H9 (cell line): ENCODE measurements at regions not wholly inside any gene's neighbourhood (a gene's known extent, or its start where the extent isn't known, plus 50 kb on each side); places are given as distances from the start of the nearest gene placed in this dataset.

Experiments
- DNase-seq: peaks from one replicate; pipeline ENCODE4 v3.0.0-alpha.2; 2017
- H2AFZ ChIP-seq: one replicate; pipeline ENCODE4 v1.6.1; 2013; ENCODE audit warnings: mild to moderate bottlenecking, low read length, control low read depth, moderate library complexity
- H2AK5ac ChIP-seq: 2 replicates; pipeline ENCODE4 v1.6.1; 2013; ENCODE audit warnings: low read length, control low read depth, mixed read lengths; ENCODE audit not compliant: insufficient read length
- H2BK120ac ChIP-seq: one replicate; pipeline ENCODE4 v1.6.1; 2013; ENCODE audit warnings: low read depth, mild to moderate bottlenecking, low read length, control low read depth, inconsistent platforms; ENCODE audit not compliant: poor library complexity, severe bottlenecking
- H2BK12ac ChIP-seq: 2 replicates; pipeline ENCODE4 v1.6.1; 2013; ENCODE audit warnings: low read length, control low read depth, mixed read lengths, low read depth; ENCODE audit not compliant: insufficient read length
- H2BK15ac ChIP-seq: 2 replicates; pipeline ENCODE4 v1.6.1; 2013; ENCODE audit warnings: low read depth, low read length, control low read depth
- H2BK20ac ChIP-seq: one replicate; pipeline ENCODE4 v1.6.1; 2013; ENCODE audit warnings: low read depth, mild to moderate bottlenecking, low read length, control low read depth, inconsistent platforms; ENCODE audit not compliant: poor library complexity, severe bottlenecking
- H2BK5ac ChIP-seq: 2 replicates; pipeline ENCODE4 v1.6.1; 2013; ENCODE audit warnings: low read length, control low read depth, mixed read lengths; ENCODE audit not compliant: insufficient read length
- H3K14ac ChIP-seq: 2 replicates; pipeline ENCODE4 v1.6.1; 2013; ENCODE audit warnings: low read length, control low read depth; ENCODE audit not compliant: insufficient read depth
- H3K18ac ChIP-seq: 2 replicates; pipeline ENCODE4 v1.6.1; 2013; ENCODE audit warnings: low read depth, mild to moderate bottlenecking, mixed read lengths, low read length, control low read depth; ENCODE audit not compliant: insufficient read length
- H3K23ac ChIP-seq: 2 replicates; pipeline ENCODE4 v1.6.1; 2013; ENCODE audit warnings: low read length, control low read depth, mixed read lengths, low read depth; ENCODE audit not compliant: insufficient read length
- H3K23me2 ChIP-seq: 2 replicates; pipeline ENCODE4 v1.6.1; 2013; ENCODE audit warnings: low read depth, mild to moderate bottlenecking, mixed read lengths, low read length, control low read depth; ENCODE audit not compliant: insufficient read length, poor library complexity, severe bottlenecking
- H3K27ac ChIP-seq: 2 replicates; pipeline ENCODE4 v1.5.1; 2013; ENCODE audit warnings: low read length, control low read depth, mixed read lengths, low read depth; ENCODE audit not compliant: insufficient read length
- H3K27me3 ChIP-seq: 2 replicates; pipeline ENCODE4 v1.6.1; 2013; ENCODE audit warnings: low read length, control low read depth, inconsistent platforms; ENCODE audit not compliant: insufficient read depth
- H3K4ac ChIP-seq: 2 replicates; pipeline ENCODE4 v1.6.1; 2013; ENCODE audit warnings: low read depth, mild to moderate bottlenecking, control low read depth, inconsistent platforms, low read length, moderate library complexity
- H3K4me1 ChIP-seq: 2 replicates; pipeline ENCODE4 v1.6.1; 2013; ENCODE audit warnings: low read length, control low read depth, inconsistent platforms; ENCODE audit not compliant: insufficient read depth
- H3K4me2 ChIP-seq: 2 replicates; pipeline ENCODE4 v1.6.1; 2013; ENCODE audit warnings: low read length, control low read depth, mixed read lengths; ENCODE audit not compliant: insufficient read length, insufficient read depth
- H3K56ac ChIP-seq: 2 replicates; pipeline ENCODE4 v1.6.1; 2013; ENCODE audit warnings: low read depth, mild to moderate bottlenecking, mixed read lengths, low read length, control low read depth; ENCODE audit not compliant: insufficient read length
- H3K79me1 ChIP-seq: 2 replicates; pipeline ENCODE4 v1.6.1; 2013; ENCODE audit warnings: low read depth, mild to moderate bottlenecking, moderate library complexity, low read length, control low read depth, inconsistent platforms; ENCODE audit not compliant: insufficient read depth, poor library complexity, severe bottlenecking
- H3K79me2 ChIP-seq: 2 replicates; pipeline ENCODE4 v1.6.1; 2013; ENCODE audit warnings: low read length, control low read depth, inconsistent platforms; ENCODE audit not compliant: insufficient read depth
- H3K9ac ChIP-seq: 2 replicates; pipeline ENCODE4 v1.6.1; 2013; ENCODE audit warnings: low read length, control low read depth, mixed read lengths; ENCODE audit not compliant: insufficient read length; ENCODE audit errors: extremely low read depth
- H3K9me3 ChIP-seq: one replicate; pipeline ENCODE4 v1.6.1; 2013; ENCODE audit warnings: low read depth, low read length, inconsistent platforms; ENCODE audit not compliant: control insufficient read depth
- H3T11ph ChIP-seq: one replicate; pipeline ENCODE4 v1.6.1; 2013; ENCODE audit warnings: mild to moderate bottlenecking, low read length, control low read depth, inconsistent platforms
- H4K20me1 ChIP-seq: one replicate; pipeline ENCODE4 v1.6.1; 2013; ENCODE audit not compliant: control insufficient read depth, insufficient read length, insufficient read depth
- H4K5ac ChIP-seq: 2 replicates; pipeline ENCODE4 v1.6.1; 2013; ENCODE audit warnings: low read depth, mild to moderate bottlenecking, mixed read lengths, low read length, control low read depth; ENCODE audit not compliant: insufficient read length
- H4K8ac ChIP-seq: replicated peaks from 2 replicates; pipeline ENCODE4 v1.6.1; 2013; ENCODE audit warnings: low read length, control low read depth, mixed read lengths, low read depth; ENCODE audit not compliant: insufficient read length
- H4K91ac ChIP-seq: 2 replicates; pipeline ENCODE4 v1.6.1; 2013; ENCODE audit warnings: low read depth, mild to moderate bottlenecking, moderate library complexity, mixed read lengths, low read length, control low read depth; ENCODE audit not compliant: insufficient read length
- H3K27ac Mint-ChIP-seq, 3 experiments: 2 replicates in 2 of 3; 3 replicates in 1 of 3; pipeline ENCODE4 v1.8.0; 2020 to 2021; ENCODE audit warnings: mixed read lengths in 3 of 3, mild to moderate bottlenecking in 1 of 3, moderate library complexity in 1 of 3
- H3K27me3 Mint-ChIP-seq: 2 replicates; pipeline ENCODE4 v1.8.0; 2021; ENCODE audit warnings: low read depth, mild to moderate bottlenecking, moderate library complexity, mixed read lengths
- H3K36me3 Mint-ChIP-seq, 3 experiments: 2 replicates in 2 of 3; 3 replicates in 1 of 3; pipeline ENCODE4 v1.8.0; 2020 to 2021; ENCODE audit warnings: low read depth in 3 of 3, mixed read lengths in 3 of 3; ENCODE audit not compliant: insufficient read depth in 1 of 3
- H3K4me1 Mint-ChIP-seq, 2 experiments: 2 replicates each; pipeline ENCODE4 v1.8.0; 2020; ENCODE audit warnings: mixed read lengths in 2 of 2
- H3K4me3 Mint-ChIP-seq, 2 experiments: 2 replicates in 1 of 2; 3 replicates in 1 of 2; pipeline ENCODE4 v1.8.0; 2020 to 2021; ENCODE audit warnings: mild to moderate bottlenecking in 2 of 2, mixed read lengths in 2 of 2, moderate library complexity in 1 of 2
- H3K9me3 Mint-ChIP-seq, 2 experiments: 2 replicates in 1 of 2; 3 replicates in 1 of 2; pipeline ENCODE4 v1.8.0; 2020; ENCODE audit warnings: mild to moderate bottlenecking in 2 of 2, mixed read lengths in 2 of 2, moderate library complexity in 1 of 2
- WGBS: extraction: QIAGEN DNeasy Blood & Tissue Kit; methylation state at CpG from one replicate; pipeline ENCODE4 v1.1.7; 2013; ENCODE audit warnings: missing lambda C conversion rate, low lambda C conversion rate, mixed read lengths; ENCODE audit not compliant: insufficient read length; ENCODE audit errors: extremely low coverage; 5-methylcytosine and 5-hydroxymethylcytosine counted together
- TF ChIP-seq, protein P1 (sequence below): fragments of 200-600 bp; sonication (generic); conservative IDR thresholded peaks from 3 replicates; pipeline ENCODE4 v1.8.0; 2021; ENCODE audit warnings: antibody characterized with exemption, mild to moderate bottlenecking

DNA sequence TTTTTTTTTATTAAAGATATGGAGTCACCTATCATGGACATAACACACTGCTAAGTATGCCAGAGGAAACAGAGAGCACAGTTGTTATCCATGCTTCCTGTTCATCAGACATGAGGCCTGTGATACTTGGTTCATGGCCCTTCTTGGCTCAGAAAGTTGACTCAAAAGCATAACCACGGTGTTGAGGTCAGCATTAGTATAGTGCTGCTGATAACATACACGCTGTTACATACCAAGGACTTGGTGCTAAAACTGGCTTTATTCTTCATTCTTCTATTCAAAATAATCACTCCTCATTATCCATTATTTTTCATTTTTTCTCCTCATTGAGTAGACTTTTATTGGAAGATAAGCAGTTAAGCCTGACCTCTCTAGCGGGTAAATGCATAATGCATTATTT lies 464.1 kb downstream of the ADGRL2 start:
- Mint-ChIP-seq H3K27ac (no peak overlapping the region), H3K4me1 (peaks cover 4 to 5% of the 10 kb centered on the region in 2 experiments; a peak in 2 of 4 replicates), H3K27me3 (no peaks in the 10 kb centered on the region), H3K36me3 (no peaks in the 10 kb centered on the region), H3K4me3 (no peak overlapping the region), H3K9me3 (no peaks in the 10 kb centered on the region)
- H3K23ac ChIP-seq, result no peak overlapping the region
- H3K4me1 ChIP-seq, result no peaks in the 10 kb centered on the region
- no peak overlapping the region for H2AFZ ChIP-seq
- no peak overlapping the region for H3K18ac ChIP-seq
- no peaks in the 10 kb centered on the region for H3K9me3 ChIP-seq
- TF ChIP-seq, protein P1, sequence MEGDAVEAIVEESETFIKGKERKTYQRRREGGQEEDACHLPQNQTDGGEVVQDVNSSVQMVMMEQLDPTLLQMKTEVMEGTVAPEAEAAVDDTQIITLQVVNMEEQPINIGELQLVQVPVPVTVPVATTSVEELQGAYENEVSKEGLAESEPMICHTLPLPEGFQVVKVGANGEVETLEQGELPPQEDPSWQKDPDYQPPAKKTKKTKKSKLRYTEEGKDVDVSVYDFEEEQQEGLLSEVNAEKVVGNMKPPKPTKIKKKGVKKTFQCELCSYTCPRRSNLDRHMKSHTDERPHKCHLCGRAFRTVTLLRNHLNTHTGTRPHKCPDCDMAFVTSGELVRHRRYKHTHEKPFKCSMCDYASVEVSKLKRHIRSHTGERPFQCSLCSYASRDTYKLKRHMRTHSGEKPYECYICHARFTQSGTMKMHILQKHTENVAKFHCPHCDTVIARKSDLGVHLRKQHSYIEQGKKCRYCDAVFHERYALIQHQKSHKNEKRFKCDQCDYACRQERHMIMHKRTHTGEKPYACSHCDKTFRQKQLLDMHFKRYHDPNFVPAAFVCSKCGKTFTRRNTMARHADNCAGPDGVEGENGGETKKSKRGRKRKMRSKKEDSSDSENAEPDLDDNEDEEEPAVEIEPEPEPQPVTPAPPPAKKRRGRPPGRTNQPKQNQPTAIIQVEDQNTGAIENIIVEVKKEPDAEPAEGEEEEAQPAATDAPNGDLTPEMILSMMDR, result no peak
- H2BK20ac ChIP-seq, result no peak overlapping the region
- no peaks in the 10 kb centered on the region for H3K27me3 ChIP-seq
- no peak overlapping the region for H4K91ac ChIP-seq
- no peak overlapping the region for H3K4me2 ChIP-seq
- H4K20me1 ChIP-seq, result no peaks in the 10 kb centered on the region
- H2AK5ac ChIP-seq, result no peak overlapping the region
- no peak overlapping the region for H3K9ac ChIP-seq
- H3K23me2 ChIP-seq, result no peaks in the 10 kb centered on the region
- H3K14ac ChIP-seq, result no peak overlapping the region
- no peak overlapping the region for H3K4ac ChIP-seq
- no peak overlapping the region for H4K8ac ChIP-seq
- H2BK12ac ChIP-seq, result no peak overlapping the region
- H4K5ac ChIP-seq, result no peak overlapping the region
- H2BK120ac ChIP-seq, result no peak overlapping the region
- no peak overlapping the region for H3T11ph ChIP-seq
- H3K79me2 ChIP-seq, result no peaks in the 10 kb centered on the region
- WGBS, result no CpG with 5 or more reads among the region's 3 CpGs
- H2BK5ac ChIP-seq, result no peak overlapping the region
- DNase-seq, result no peak
- H3K56ac ChIP-seq, result no peak overlapping the region
- H3K79me1 ChIP-seq, result no peaks in the 10 kb centered on the region
- H3K27ac ChIP-seq, result no peak overlapping the region
- H2BK15ac ChIP-seq, result no peak overlapping the region
